AG09319 (cell line): ENCODE measurements at regions not wholly inside any gene's neighbourhood (a gene's known extent, or its start where the extent isn't known, plus 50 kb on each side); places are given as distances from the start of the nearest gene placed in this dataset.

Source experiments
- DNase-seq: peaks from one replicate; pipeline ENCODE4 v3.0.0-alpha.2; 2010; ENCODE audit warnings: low read depth; ENCODE audit errors: extremely low read depth
- CTCF ChIP-seq: IDR thresholded peaks from 2 replicates; pipeline ENCODE4 v1.5.1; 2011; ENCODE audit warnings: low read depth, mild to moderate bottlenecking, inconsistent platforms, low read length, moderate library complexity

DNA sequence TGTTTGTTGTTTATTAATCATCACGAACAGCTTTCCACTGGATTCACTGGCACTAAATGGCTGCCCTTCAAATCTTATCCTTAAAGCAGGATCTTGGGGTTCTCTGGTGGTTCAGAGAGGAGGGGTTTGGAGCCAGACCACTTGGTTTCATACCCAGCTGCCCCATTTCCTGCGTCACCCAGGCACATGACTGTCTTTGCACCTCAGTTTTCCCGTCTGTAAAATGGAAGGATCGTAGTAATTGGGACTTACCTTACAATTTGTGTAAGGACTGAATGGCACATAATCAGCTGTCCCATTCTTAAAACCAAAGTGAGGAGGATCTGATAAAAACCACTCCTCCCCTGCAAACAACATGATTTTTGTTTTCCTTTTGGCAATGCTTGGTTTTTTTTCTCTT lies 318.3 kb downstream of the ZNF536 start:
- no peak for TF ChIP-seq CTCF
- no peak for DNase-seq

GRCh38 chr19:30689474-30689873 lies 317.3 kb downstream of the ZNF536 start:
- TF ChIP-seq CTCF, result no peak

GRCh38 chr19:30688696-30689095 lies 316.5 kb downstream of the ZNF536 start:
- TF ChIP-seq CTCF, result no peak
- DNase-seq, result no peak

More at GRCh38 chr19:30689474-30689873, 317.3 kb downstream of the ZNF536 start:
- no peak for DNase-seq

GRCh38 chr19:30686826-30687566 lies 314.8 kb downstream of the ZNF536 start:
- no peak for TF ChIP-seq CTCF
- DNase-seq, result no peak

DNA sequence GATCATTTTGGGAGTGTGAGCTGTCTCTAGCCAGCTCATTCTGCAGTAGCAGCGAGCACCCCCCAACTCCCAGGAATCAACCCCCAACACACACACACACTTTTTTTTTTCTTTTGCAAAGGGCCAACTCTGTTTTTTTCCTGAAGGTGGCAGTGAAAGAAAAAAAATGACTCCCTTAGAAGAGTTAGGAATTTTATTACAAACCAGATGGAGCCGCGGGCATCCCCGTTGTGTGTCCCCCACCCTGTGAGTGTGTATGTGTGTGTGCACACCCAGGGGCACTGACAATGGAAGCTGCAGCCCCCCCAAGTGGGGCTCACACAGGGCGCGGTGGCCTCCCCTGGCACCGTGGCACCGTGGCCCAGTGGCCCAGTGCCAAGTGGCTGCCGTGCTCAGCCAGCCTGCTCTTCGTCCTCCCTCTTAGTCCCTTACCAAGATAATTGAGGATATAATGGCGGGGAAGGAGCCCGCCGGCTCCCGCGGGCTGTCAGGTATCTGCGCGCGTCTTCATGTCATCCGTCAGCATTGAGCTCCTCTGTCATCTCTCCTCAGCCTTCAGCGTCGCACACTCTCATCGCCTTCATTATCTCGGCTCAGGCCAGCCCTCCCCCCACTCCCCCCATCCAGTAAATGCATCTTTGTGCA lies 314.1 kb downstream of the ZNF536 start:
- peak; percentile 39 for TF ChIP-seq CTCF
- DNase-seq, result no peak

DNA sequence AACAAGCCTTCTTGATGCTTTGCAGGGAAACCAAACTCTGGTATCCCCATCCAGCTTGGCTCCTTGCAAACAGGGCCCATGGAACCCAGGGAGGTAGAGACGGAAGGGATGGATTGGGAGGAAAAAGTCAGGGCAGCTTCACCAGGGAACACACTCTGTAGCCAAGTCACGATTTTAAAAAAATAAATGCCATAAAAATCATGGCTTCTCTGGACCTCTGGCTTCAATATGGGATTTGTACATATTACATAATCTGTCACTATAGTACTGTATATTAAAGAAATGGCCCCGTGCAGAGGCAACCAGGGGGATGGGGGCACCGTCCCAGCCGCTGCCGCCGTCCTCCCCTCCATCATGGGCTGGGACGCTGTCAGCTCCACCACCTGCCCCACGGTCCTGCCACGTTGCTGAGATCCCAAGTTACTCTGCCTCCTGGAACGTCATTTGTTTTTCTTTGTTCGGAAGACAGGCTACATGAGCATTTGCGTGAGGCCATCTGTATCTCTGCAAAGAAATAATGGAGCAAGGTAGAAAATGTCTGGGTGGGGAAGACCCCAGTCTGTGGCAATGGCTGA lies 313.3 kb downstream of the ZNF536 start:
- no peak for TF ChIP-seq CTCF
- DNase-seq, result no peak

GRCh38 chr19:30684613-30685012 lies 312.4 kb downstream of the ZNF536 start:
- no peak for TF ChIP-seq CTCF
- no peak for DNase-seq
